HepG2 (cell line): ENCODE measurements at regions not wholly inside any gene's neighbourhood (a gene's known extent, or its start where the extent isn't known, plus 50 kb on each side); places are given as distances from the start of the nearest gene placed in this dataset.

ENCODE experiments used
- ATF4 ChIP-seq, 2 experiments: fragments of 450-650 bp in 1 of 2; sonication (generic) in 1 of 2; formaldehyde crosslinking; IDR thresholded peaks; 2 replicates each; pipeline versions ENCODE4 v1.5.0 to v1.8.0; 2020 to 2022; ENCODE audit warnings: mild to moderate bottlenecking in 1 of 2, missing genetic modification reagents in 1 of 2
- CHD4 ChIP-seq: fragments of 200-600 bp; sonication (generic); IDR thresholded peaks from 2 replicates; pipeline ENCODE4 v1.7.0; 2017; ENCODE audit warnings: mild to moderate bottlenecking, low read length, borderline replicate concordance
- CTCF ChIP-seq: sonication (generic); formaldehyde crosslinking; IDR thresholded peaks from 2 replicates; pipeline ENCODE4 v1.5.0; 2020; ENCODE audit warnings: mild to moderate bottlenecking, missing genetic modification reagents, moderate library complexity
- EP300 ChIP-seq, 3 experiments: sonication (generic) in 1 of 3; formaldehyde crosslinking in 1 of 3; IDR thresholded peaks; 2 replicates each; pipeline versions ENCODE4 v1.5.1 to v1.6.1; 2011 to 2020; ENCODE audit warnings: low read depth in 2 of 3, low read length in 2 of 3, borderline replicate concordance in 1 of 3, improper control_type of control experiment in 1 of 3, mild to moderate bottlenecking in 1 of 3, missing genetic modification reagents in 1 of 3, moderate library complexity in 1 of 3
- EZH2 ChIP-seq: conservative IDR thresholded peaks from 2 replicates; pipeline ENCODE4 v1.6.1; 2012; ENCODE audit warnings: mild to moderate bottlenecking, low read depth, low read length, moderate library complexity
- FOXK1 ChIP-seq: sonication (generic); formaldehyde crosslinking; IDR thresholded peaks from 2 replicates; pipeline ENCODE4 v1.4.0; 2020; ENCODE audit warnings: low read depth, missing genetic modification reagents, borderline replicate concordance
- KDM2A ChIP-seq: sonication (generic); formaldehyde crosslinking; IDR thresholded peaks from 2 replicates; pipeline ENCODE4 v1.4.0; 2020; ENCODE audit warnings: low read depth, missing genetic modification reagents, borderline replicate concordance
- MNT ChIP-seq: fragments of 450-650 bp; IDR thresholded peaks from 2 replicates; pipeline ENCODE4 v1.6.1; 2016
- NFYB ChIP-seq: sonication (generic); formaldehyde crosslinking; IDR thresholded peaks from 2 replicates; pipeline ENCODE4 v1.4.0; 2020; ENCODE audit warnings: missing genetic modification reagents
- TFE3 ChIP-seq: IDR thresholded peaks from 2 replicates; pipeline ENCODE4 v1.6.1; 2016
- ZSCAN5A ChIP-seq: sonication (generic); formaldehyde crosslinking; IDR thresholded peaks from 2 replicates; pipeline ENCODE4 v1.8.0; 2022; ENCODE audit warnings: mild to moderate bottlenecking, missing genetic modification reagents, borderline replicate concordance

- TF ChIP-seq CHD4 (no peak), ZSCAN5A (no peak), FOXK1 (CRISPR knock-in tag) (no peak), NFYB (no peak), KDM2A (CRISPR knock-in tag) (no peak), MNT (no peak), CTCF (no peak), EZH2 (no peak), EP300 (IDR thresholded peaks at IDR 0.05; ENCODE audit: low read depth in 2 of 2, low read length in 2 of 2) (no peak), EP300 (CRISPR knock-in tag; IDR thresholded peaks at IDR 0.05; ENCODE audit: borderline replicate concordance) (no peak), ATF4 (CRISPR knock-in tag; IDR thresholded peaks at IDR 0.05) (no peak), TFE3 (CRISPR knock-in tag) (no peak)
Observed at GRCh38 chr13:105200181-105200580, 1335.3 kb downstream of the EFNB2 start.
